Omental fat pad (tissue), 3 donors: ENCODE measurements at regions not wholly inside any gene's neighbourhood (a gene's known extent, or its start where the extent isn't known, plus 50 kb on each side); places are given as distances from the start of the nearest gene placed in this dataset.

Source experiments
- ATAC-seq: fragments of 150-250 bp; one replicate; pipeline ENCODE4 v1.9.1; 2016; ENCODE audit warnings: mild to moderate bottlenecking, moderate library complexity; ENCODE audit not compliant: low FRiP score
- DNase-seq: peaks from one replicate; pipeline ENCODE4 v3.0.0-alpha.2; 2019; ENCODE audit warnings: low spot score
- CTCF ChIP-seq, 3 donors: fragments of 450-650 bp; IDR thresholded peaks; one replicate each; pipeline ENCODE4 v1.5.1; 2016 to 2017; ENCODE audit warnings: antibody characterized with exemption in 3 of 3, mild to moderate bottlenecking in 3 of 3, moderate library complexity in 2 of 3

- no peak for ATAC-seq
- DNase-seq, result no peak
- TF ChIP-seq CTCF (IDR thresholded peaks at IDR 0.05), result no peak
These were observed 577.7 kb upstream of the AUTS2 start for GRCh38 chr7:69020536-69020935.

- no peak for TF ChIP-seq CTCF (IDR thresholded peaks at IDR 0.05)
- ATAC-seq, result no peak
- no peak for DNase-seq
These were observed 573.0 kb upstream of the AUTS2 start for GRCh38 chr7:69025249-69025648.

- DNase-seq, result no peak
- no peak for ATAC-seq
- TF ChIP-seq CTCF (IDR thresholded peaks at IDR 0.05), result no peak
These were observed 565.4 kb upstream of the AUTS2 start for GRCh38 chr7:69032848-69033247.

GRCh38 chr7:69035826-69036225 is 562.4 kb upstream of the AUTS2 start:
- ATAC-seq (no peak), DNase-seq (no peak)
- no peak for TF ChIP-seq CTCF (IDR thresholded peaks at IDR 0.05)

GRCh38 chr7:69036301-69036700 is 562.0 kb upstream of the AUTS2 start:
- TF ChIP-seq CTCF (IDR thresholded peaks at IDR 0.05), result no peak
- DNase-seq (no peak), ATAC-seq (no peak)

- DNase-seq (no peak), ATAC-seq (no peak)
These were observed 559.4 kb upstream of the AUTS2 start for GRCh38 chr7:69038915-69039314.

GRCh38 chr7:69042138-69042537 is 556.1 kb upstream of the AUTS2 start:
- ATAC-seq (no peak), DNase-seq (no peak)
- TF ChIP-seq CTCF (IDR thresholded peaks at IDR 0.05), result no peak

More at GRCh38 chr7:69038915-69039314, 559.4 kb upstream of the AUTS2 start:
- TF ChIP-seq CTCF (IDR thresholded peaks at IDR 0.05), result no peak
